CD4-positive, alpha-beta memory T cell (primary cell): ENCODE measurements at regions not wholly inside any gene's neighbourhood (a gene's known extent, or its start where the extent isn't known, plus 50 kb on each side); places are given as distances from the start of the nearest gene placed in this dataset.
A peak's percentile ranks its signal among the peaks of the same experiment; 100 is the strongest.

ENCODE experiments used
- CTCF ChIA-PET: fragments of 350-600 bp; sonication (Branson Sonifier 250); formaldehyde crosslinking; loops from one replicate; lab custom pipeline; 2021; ENCODE audit warnings: inconsistent platforms; ENCODE audit not compliant: partially characterized antibody; lab: Charles Lee
- POLR2A ChIA-PET: fragments of 350-600 bp; sonication (Branson Sonifier 250); formaldehyde crosslinking; loops from one replicate; lab custom pipeline; 2021; ENCODE audit not compliant: partially characterized antibody; lab: Charles Lee
- DNase-seq, 5 donors: peaks; one replicate each; pipeline versions ENCODE4 v3.0.0 to v3.0.0-alpha.2; 2020 to 2022; ENCODE audit warnings: mixed read lengths in 1 of 5
- H3K27ac ChIP-seq: one replicate; pipeline ENCODE4 v1.7.0; 2013; ENCODE audit warnings: low read depth, low read length
- H3K27me3 ChIP-seq: 2 replicates; pipeline ENCODE4 v1.7.0; 2013; ENCODE audit warnings: mild to moderate bottlenecking, low read length, moderate library complexity; ENCODE audit not compliant: insufficient read depth
- H3K36me3 ChIP-seq: 2 replicates; pipeline ENCODE4 v1.7.0; 2013; ENCODE audit warnings: mild to moderate bottlenecking, low read length, moderate library complexity; ENCODE audit not compliant: insufficient read depth
- H3K4me1 ChIP-seq: 2 replicates; pipeline ENCODE4 v1.7.0; 2013; ENCODE audit warnings: mild to moderate bottlenecking, low read length, moderate library complexity; ENCODE audit not compliant: insufficient read depth
- H3K4me3 ChIP-seq, 2 donors: one replicate each; pipeline ENCODE4 v1.7.0; 2013; ENCODE audit warnings: low read length in 2 of 2, mild to moderate bottlenecking in 1 of 2
- H3K9me3 ChIP-seq, 2 donors: one replicate each; pipeline ENCODE4 v1.7.0; 2013; ENCODE audit warnings: low read length in 2 of 2, control low read depth in 1 of 2; ENCODE audit not compliant: control insufficient read depth in 1 of 2
- H3K27ac Mint-ChIP-seq, 7 donors: one replicate each; pipeline ENCODE4 v1.8.0; 2020 to 2021; ENCODE audit warnings: mixed read lengths in 7 of 7, mild to moderate bottlenecking in 6 of 7, inconsistent platforms in 3 of 7, moderate library complexity in 3 of 7
- H3K27me3 Mint-ChIP-seq, 2 donors: one replicate each; pipeline ENCODE4 v1.8.0; 2020 to 2021; ENCODE audit warnings: mixed read lengths in 2 of 2
- H3K36me3 Mint-ChIP-seq, 2 donors: one replicate each; pipeline ENCODE4 v1.8.0; 2020 to 2021; ENCODE audit warnings: mixed read lengths in 2 of 2, inconsistent platforms in 1 of 2, mild to moderate bottlenecking in 1 of 2
- H3K4me1 Mint-ChIP-seq, 4 donors: one replicate each; pipeline ENCODE4 v1.8.0; 2020 to 2021; ENCODE audit warnings: mixed read lengths in 4 of 4, mild to moderate bottlenecking in 1 of 4
- H3K4me3 Mint-ChIP-seq, 8 donors: one replicate each; pipeline ENCODE4 v1.8.0; 2020 to 2021; ENCODE audit warnings: mixed read lengths in 8 of 8, mild to moderate bottlenecking in 7 of 8, moderate library complexity in 6 of 8, inconsistent platforms in 3 of 8
- H3K9me3 Mint-ChIP-seq, 8 donors: one replicate each; pipeline ENCODE4 v1.8.0; 2020 to 2021; ENCODE audit warnings: mixed read lengths in 8 of 8, mild to moderate bottlenecking in 5 of 8, inconsistent platforms in 3 of 8, moderate library complexity in 1 of 8
- intact Hi-C: fragments of 100-400 bp; cut with micrococcal nuclease; formaldehyde crosslinking; loops from one replicate; pipeline ENCODE4 v1.15.1; 2023

GRCh38 chr10:4361581-4361980, 464.4 kb upstream of the AKR1E2 start:
- Histone ChIP-seq H3K9me3 (no peaks in the 10 kb centered on the region), H3K27me3 (no peaks in the 10 kb centered on the region), H3K4me1 (no peaks in the 10 kb centered on the region), H3K27ac (no peak overlapping the region), H3K4me3 (no peak overlapping the region), H3K36me3 (no peaks in the 10 kb centered on the region)
- no peak overlapping the region for H3K27ac Mint-ChIP-seq
- DNase-seq, result no peak
- H3K4me3 Mint-ChIP-seq, result no peak overlapping the region
- intact Hi-C loops, result no loop called here
- H3K9me3 Mint-ChIP-seq, result peaks cover 0 to 4% (median 0%) of the 10 kb centered on the region in 8 donors
- H3K36me3 Mint-ChIP-seq, result no peaks in the 10 kb centered on the region
- H3K4me1 Mint-ChIP-seq, result no peaks in the 10 kb centered on the region
- peaks cover under 1 to 1% of the 10 kb centered on the region in 2 donors for H3K27me3 Mint-ChIP-seq
- CTCF ChIA-PET, result no interaction called here
- POLR2A ChIA-PET, result no interaction called here

GRCh38 chr10:4359003-4359402, 467.0 kb upstream of the AKR1E2 start:
- Histone ChIP-seq H3K4me1 (peaks cover 2% of the 10 kb centered on the region), H3K36me3 (no peaks in the 10 kb centered on the region), H3K27me3 (no peaks in the 10 kb centered on the region), H3K9me3 (no peaks in the 10 kb centered on the region), H3K4me3 (no peak overlapping the region), H3K27ac (no peak overlapping the region)
- Mint-ChIP-seq H3K27ac (no peak overlapping the region), H3K4me1 (peaks cover 0 to 3% (median under 1%) of the 10 kb centered on the region in 4 donors), H3K9me3 (peaks cover 0 to 4% (median under 1%) of the 10 kb centered on the region in 8 donors), H3K36me3 (no peaks in the 10 kb centered on the region), H3K27me3 (peaks cover 2% of the 10 kb centered on the region in 2 donors), H3K4me3 (no peak overlapping the region)
- DNase-seq, result no peak
- intact Hi-C loops, result no loop called here
- ChIA-PET CTCF (interaction anchor here (1.5 kb wide), 1 partner anchor 577 kb away, joined by 3 read pairs; no protein-coding TSS in a partner anchor), POLR2A (no interaction called here)

- Mint-ChIP-seq H3K4me1 (peaks cover 3 to 6% (median 6%) of the 10 kb centered on the region in 4 donors), H3K27me3 (peaks cover 2% of the 10 kb centered on the region in 2 donors), H3K4me3 (no peak overlapping the region), H3K27ac (no peak overlapping the region), H3K36me3 (no peaks in the 10 kb centered on the region), H3K9me3 (peaks cover 0 to 4% (median under 1%) of the 10 kb centered on the region in 8 donors)
- ChIA-PET POLR2A (no interaction called here), CTCF (no interaction called here)
- DNase-seq, result no peak
- intact Hi-C loops, result no loop called here
- H3K9me3 ChIP-seq, result no peaks in the 10 kb centered on the region
- no peak overlapping the region for H3K27ac ChIP-seq
- H3K4me3 ChIP-seq, result no peak overlapping the region
- peaks cover 6% of the 10 kb centered on the region for H3K4me1 ChIP-seq
- H3K36me3 ChIP-seq, result no peaks in the 10 kb centered on the region
- H3K27me3 ChIP-seq, result no peaks in the 10 kb centered on the region
Observed at GRCh38 chr10:4357911-4358310, 468.1 kb upstream of the AKR1E2 start.

DNA sequence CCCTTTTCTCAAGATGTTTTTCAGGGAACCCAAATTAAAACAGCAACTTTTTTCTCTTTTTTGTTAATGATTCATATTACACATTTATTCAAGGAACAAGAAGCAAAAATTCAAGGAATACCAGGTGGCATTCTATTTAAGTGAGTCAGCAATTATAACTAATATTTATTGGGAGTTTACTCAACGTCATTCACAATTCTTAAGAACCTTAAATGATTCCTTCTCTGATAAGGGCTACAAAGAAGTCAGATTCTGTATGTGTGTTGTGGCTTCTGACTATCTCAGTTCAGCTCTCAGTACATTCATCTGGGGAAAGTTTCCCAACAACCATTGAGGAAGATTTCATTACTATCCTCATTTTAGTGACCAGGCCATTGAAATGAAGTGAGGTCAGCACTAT, 470.7 kb upstream of the AKR1E2 start:
- Histone ChIP-seq H3K4me3 (no peak overlapping the region), H3K27me3 (no peaks in the 10 kb centered on the region), H3K4me1 (peaks cover 6% of the 10 kb centered on the region), H3K9me3 (no peaks in the 10 kb centered on the region), H3K36me3 (no peaks in the 10 kb centered on the region), H3K27ac (no peak overlapping the region)
- intact Hi-C loops, result no loop called here
- Mint-ChIP-seq H3K36me3 (no peaks in the 10 kb centered on the region), H3K27ac (no peak overlapping the region), H3K4me1 (peaks cover 4 to 6% (median 6%) of the 10 kb centered on the region in 4 donors), H3K27me3 (peaks cover 2% of the 10 kb centered on the region in 2 donors), H3K4me3 (no peak overlapping the region), H3K9me3 (peaks cover 0 to 4% (median 0%) of the 10 kb centered on the region in 8 donors)
- ChIA-PET POLR2A (no interaction called here), CTCF (no interaction called here)
- DNase-seq, result no peak

GRCh38 chr10:4354382-4354812, 471.6 kb upstream of the AKR1E2 start:
- DNase-seq, result no peak
- Histone ChIP-seq H3K4me3 (no peak overlapping the region), H3K36me3 (no peaks in the 10 kb centered on the region), H3K4me1 (peaks cover 6% of the 10 kb centered on the region), H3K9me3 (no peaks in the 10 kb centered on the region), H3K27me3 (no peaks in the 10 kb centered on the region), H3K27ac (no peak overlapping the region)
- ChIA-PET POLR2A (interaction anchor here (0.6 kb wide), 1 partner anchor 19 kb away, joined by 3 read pairs; no protein-coding TSS in a partner anchor), CTCF (no interaction called here)
- Mint-ChIP-seq H3K4me3 (no peak overlapping the region), H3K27me3 (peaks cover 2% of the 10 kb centered on the region in 2 donors), H3K36me3 (no peaks in the 10 kb centered on the region), H3K27ac (no peak overlapping the region), H3K4me1 (peaks cover 4 to 6% (median 6%) of the 10 kb centered on the region in 4 donors), H3K9me3 (peaks cover 0 to 4% (median under 1%) of the 10 kb centered on the region in 8 donors)
- intact Hi-C loops, result no loop called here

DNA sequence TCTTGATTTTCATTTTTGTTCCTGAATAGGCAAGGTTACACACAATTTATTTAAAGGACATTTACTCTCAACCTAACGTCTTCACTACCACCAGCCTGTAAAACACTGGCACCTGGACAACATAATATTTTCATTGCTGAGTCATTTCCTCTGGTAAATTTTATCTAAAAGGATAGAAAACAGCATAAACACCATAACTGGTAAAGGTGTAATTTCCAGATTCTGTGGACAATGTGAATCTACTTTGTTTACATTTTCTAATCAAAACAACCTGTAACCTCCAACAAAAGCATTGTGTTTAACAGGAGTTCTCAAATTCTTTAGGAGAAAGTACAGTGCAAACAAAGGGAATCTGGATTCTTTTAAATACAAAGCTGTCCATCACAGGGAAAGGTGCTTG, 472.0 kb upstream of the AKR1E2 start:
- Histone ChIP-seq H3K4me1 (peaks cover 6% of the 10 kb centered on the region), H3K27ac (no peak overlapping the region), H3K36me3 (no peaks in the 10 kb centered on the region), H3K27me3 (no peaks in the 10 kb centered on the region), H3K9me3 (no peaks in the 10 kb centered on the region), H3K4me3 (no peak overlapping the region)
- Mint-ChIP-seq H3K4me3 (no peak overlapping the region), H3K36me3 (no peaks in the 10 kb centered on the region), H3K27me3 (peaks cover 2% of the 10 kb centered on the region in 2 donors), H3K27ac (peak overlapping the region in 2 of 7 donors; percentile 48 to 81), H3K9me3 (peaks cover 0 to 4% (median under 1%) of the 10 kb centered on the region in 8 donors), H3K4me1 (peaks cover 4 to 6% (median 6%) of the 10 kb centered on the region in 4 donors)
- ChIA-PET POLR2A (interaction anchor here (0.6 kb wide), 1 partner anchor 19 kb away, joined by 3 read pairs; no protein-coding TSS in a partner anchor), CTCF (no interaction called here)
- no peak for DNase-seq
- intact Hi-C loops, result no loop called here

DNA sequence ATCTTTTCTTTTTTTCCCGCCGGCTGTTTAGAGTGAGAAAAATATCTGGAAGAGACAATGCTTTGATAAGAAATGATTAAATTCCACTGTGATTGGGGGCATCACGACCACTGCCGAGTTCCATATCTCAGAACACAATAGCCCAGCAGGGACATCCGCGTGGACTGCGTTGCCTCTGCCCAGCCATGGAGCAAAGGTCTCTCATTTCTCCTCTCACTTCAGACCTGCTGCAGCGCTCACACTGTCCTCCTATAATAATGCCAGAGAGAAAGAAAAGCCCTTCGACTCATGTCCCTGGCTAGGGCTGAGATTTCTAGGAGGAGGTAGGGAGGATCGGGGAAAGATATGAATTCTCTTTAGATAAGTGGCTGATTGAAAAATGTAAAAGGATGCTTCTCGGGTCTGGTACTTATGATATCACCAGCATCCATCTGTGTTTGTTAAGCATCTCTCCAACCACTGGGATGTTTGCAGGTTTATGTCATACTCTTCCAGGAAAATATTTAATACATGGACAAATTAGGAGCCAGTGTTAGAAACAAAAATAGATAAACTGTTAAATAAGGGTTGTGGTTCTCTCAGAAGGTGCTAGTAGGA, 472.9 kb upstream of the AKR1E2 start:
- peaks cover 6% of the 10 kb centered on the region for H3K4me1 ChIP-seq
- no peaks in the 10 kb centered on the region for H3K36me3 Mint-ChIP-seq
- H3K36me3 ChIP-seq, result no peaks in the 10 kb centered on the region
- no peak overlapping the region for H3K4me3 Mint-ChIP-seq
- H3K27me3 Mint-ChIP-seq, result peaks cover 2% of the 10 kb centered on the region in 2 donors
- H3K9me3 ChIP-seq, result no peaks in the 10 kb centered on the region
- H3K27me3 ChIP-seq, result no peaks in the 10 kb centered on the region
- intact Hi-C loops, result no loop called here
- H3K9me3 Mint-ChIP-seq, result peaks cover 0 to 4% (median under 1%) of the 10 kb centered on the region in 8 donors
- no peak overlapping the region for H3K27ac ChIP-seq
- no peak overlapping the region for H3K4me3 ChIP-seq
- ChIA-PET CTCF (no interaction called here), POLR2A (no interaction called here)
- no peak for DNase-seq
- peak overlapping the region in 2 of 7 donors; percentile 8 to 32 for H3K27ac Mint-ChIP-seq
- peaks cover 4 to 6% (median 6%) of the 10 kb centered on the region in 4 donors for H3K4me1 Mint-ChIP-seq
